ENCODE measurements at regions not wholly inside any gene's neighbourhood (a gene's known extent, or its start where the extent isn't known, plus 50 kb on each side); places are given as distances from the start of the nearest gene placed in this dataset.
"Not testable (repeated sequence)": the region's sequence is repeated elsewhere in the genome, so short reads cannot be mapped to it uniquely, and the experiment has no call there.

- no peak for DNase-seq
Observed at GRCh38 chr17:62149961-62150360, 84.9 kb upstream of the MED13 start.

- no peak for DNase-seq
Observed at GRCh38 chr17:62147284-62147683, 82.2 kb upstream of the MED13 start.

- DNase-seq, result no peak
Observed at GRCh38 chr17:62140836-62141235, 75.8 kb upstream of the MED13 start.

GRCh38 chr17:62140376-62140775, 75.3 kb upstream of the MED13 start:
- no peak for DNase-seq

GRCh38 chr17:62139690-62140354, 74.7 kb upstream of the MED13 start:
- not testable (repeated sequence) for DNase-seq

- no peak for DNase-seq
Observed at GRCh38 chr17:62139141-62139540, 74.1 kb upstream of the MED13 start.

GRCh38 chr17:62138676-62139121, 73.6 kb upstream of the MED13 start:
- not testable (repeated sequence) for DNase-seq

- DNase-seq, result not testable (repeated sequence)
Observed at GRCh38 chr17:62137734-62138624, 72.9 kb upstream of the MED13 start.

GRCh38 chr17:62137013-62137733, 72.1 kb upstream of the MED13 start:
- not testable (repeated sequence) for DNase-seq

GRCh38 chr17:62135742-62136141, 70.7 kb upstream of the MED13 start:
- DNase-seq, result no peak

GRCh38 chr17:62135096-62135495, 70.0 kb upstream of the MED13 start:
- not testable (repeated sequence) for DNase-seq

GRCh38 chr17:62134397-62134796, 69.3 kb upstream of the MED13 start:
- DNase-seq, result no peak

GRCh38 chr17:62131271-62131670, 66.2 kb upstream of the MED13 start:
- DNase-seq, result not testable (repeated sequence)

GRCh38 chr17:62130739-62131138, 65.7 kb upstream of the MED13 start:
- DNase-seq, result no peak

GRCh38 chr17:62126292-62126691, 61.2 kb upstream of the MED13 start:
- no peak for DNase-seq

GRCh38 chr17:62125307-62125706, 60.2 kb upstream of the MED13 start:
- DNase-seq, result no peak

GRCh38 chr17:62121025-62121730, 56.1 kb upstream of the MED13 start:
- DNase-seq, result no peak

GRCh38 chr17:62119373-62119772, 54.3 kb upstream of the MED13 start:
- no peak for DNase-seq

Data from DMS 273 treated with DMSO at 0.1 percent for 48 hours (cell line).